H1 (cell line): ENCODE measurements at regions not wholly inside any gene's neighbourhood (a gene's known extent, or its start where the extent isn't known, plus 50 kb on each side); places are given as distances from the start of the nearest gene placed in this dataset.

ENCODE experiments used
- CTCF ChIA-PET: fragments of 300-600 bp; sonication (Branson Sonifier 250); formaldehyde crosslinking; loops from one replicate; lab custom pipeline; 2021; ENCODE audit not compliant: partially characterized antibody; lab: Charles Lee
- POLR2A ChIA-PET: fragments of 300-600 bp; sonication (Branson Sonifier 250); formaldehyde crosslinking; loops from one replicate; lab custom pipeline; 2021; ENCODE audit warnings: inconsistent platforms; ENCODE audit not compliant: partially characterized antibody; lab: Charles Lee
- DNase-seq, 2 experiments: peaks; one replicate each; pipeline versions ENCODE4 v3.0.0 to v3.0.0-alpha.2; 2010 to 2022; ENCODE audit warnings: low spot score in 2 of 2, low read depth in 1 of 2, mixed read lengths in 1 of 2
- FAIRE-seq: peaks from 2 replicates; lab custom pipeline; 2011; peaks lifted over from hg19 to GRCh38; lab: Jason Lieb, UNC
- H2AFZ ChIP-seq: 2 replicates; pipeline ENCODE4 v1.8.1; 2012; ENCODE audit warnings: low read length, inconsistent platforms
- H2AK5ac ChIP-seq: 2 replicates; pipeline ENCODE4 v1.6.1; 2013; ENCODE audit warnings: low read depth, low read length
- H2BK120ac ChIP-seq: replicated peaks from 2 replicates; pipeline ENCODE3; 2013; ENCODE audit warnings: low read depth, low read length, inconsistent platforms
- H2BK12ac ChIP-seq: 2 replicates; pipeline ENCODE4 v1.6.1; 2013; ENCODE audit warnings: low read depth, low read length
- H2BK15ac ChIP-seq: 2 replicates; pipeline ENCODE4 v1.6.1; 2013; ENCODE audit warnings: low read length
- H2BK20ac ChIP-seq: 2 replicates; pipeline ENCODE4 v1.6.1; 2013; ENCODE audit warnings: low read length
- H2BK5ac ChIP-seq: 2 replicates; pipeline ENCODE4 v1.6.1; 2013; ENCODE audit warnings: low read depth, low read length
- H3K14ac ChIP-seq: 2 replicates; pipeline ENCODE4 v1.6.1; 2013; ENCODE audit warnings: inconsistent platforms; ENCODE audit not compliant: insufficient read length
- H3K18ac ChIP-seq: 2 replicates; pipeline ENCODE4 v1.6.1; 2013; ENCODE audit warnings: low read length; ENCODE audit errors: extremely low read depth
- H3K23ac ChIP-seq: 2 replicates; pipeline ENCODE4 v1.6.1; 2013; ENCODE audit warnings: inconsistent platforms; ENCODE audit not compliant: insufficient read length
- H3K23me2 ChIP-seq: 2 replicates; pipeline ENCODE4 v1.6.1; 2013; ENCODE audit warnings: low read depth, low read length
- H3K27ac ChIP-seq: 2 replicates; pipeline ENCODE4 v1.6.1; 2011; ENCODE audit warnings: low read depth, low read length, inconsistent platforms
- H3K27me3 ChIP-seq, 4 experiments: replicated peaks in 1 of 4; 1 replicate in 1 of 4; 2 replicates in 3 of 4; pipeline versions ENCODE4 v1.6.1 to v1.8.1; 2011 to 2013; ENCODE audit warnings: low read length in 3 of 4, mild to moderate bottlenecking in 3 of 4, inconsistent platforms in 2 of 4, mixed read lengths in 2 of 4, moderate library complexity in 1 of 4; ENCODE audit not compliant: control insufficient read depth in 3 of 4, insufficient read depth in 3 of 4; ENCODE audit errors: extremely low read depth in 1 of 4
- H3K36me3 ChIP-seq, 4 experiments: 2 replicates each; pipeline versions ENCODE4 v1.6.1 to v1.8.1; 2011 to 2013; ENCODE audit warnings: mild to moderate bottlenecking in 4 of 4, low read length in 3 of 4, moderate library complexity in 2 of 4, control low read depth in 1 of 4, inconsistent platforms in 1 of 4; ENCODE audit not compliant: insufficient read depth in 4 of 4, control insufficient read depth in 2 of 4
- H3K4ac ChIP-seq: replicated peaks from 2 replicates; pipeline ENCODE3; 2013; ENCODE audit warnings: low read length, low read depth, mixed read lengths, inconsistent platforms; ENCODE audit not compliant: insufficient read length
- H3K4me1 ChIP-seq, 4 experiments: replicated peaks in 1 of 4; 1 replicate in 1 of 4; 2 replicates in 3 of 4; pipeline versions ENCODE4 v1.6.1 to v1.8.1; 2011 to 2013; ENCODE audit warnings: low read length in 3 of 4, inconsistent platforms in 2 of 4, mixed read lengths in 1 of 4; ENCODE audit not compliant: insufficient read depth in 4 of 4, control insufficient read depth in 3 of 4
- H3K4me2 ChIP-seq, 2 experiments: 2 replicates each; pipeline versions ENCODE4 v1.6.1 to v1.8.1; 2011 to 2013; ENCODE audit warnings: low read depth in 2 of 2, low read length in 2 of 2, control low read depth in 1 of 2, inconsistent platforms in 1 of 2, mild to moderate bottlenecking in 1 of 2; ENCODE audit not compliant: insufficient read depth in 1 of 2
- H3K4me3 ChIP-seq, 4 experiments: fragments of 200-600, 300-600 bp in 1 of 4; sonication (generic), shearing (Covaris generic), sonication (Bioruptor Twin) in 1 of 4; 2 replicates each; pipeline versions ENCODE4 v1.5.1 to v1.8.1; 2011 to 2016; ENCODE audit warnings: low read length in 4 of 4, low read depth in 3 of 4, control low read depth in 2 of 4, inconsistent platforms in 2 of 4, mild to moderate bottlenecking in 2 of 4, mixed read lengths in 1 of 4, moderate library complexity in 1 of 4; ENCODE audit not compliant: insufficient read depth in 2 of 4; ENCODE audit errors: extremely low read depth in 1 of 4
- H3K56ac ChIP-seq: replicated peaks from 2 replicates; pipeline ENCODE3; 2013; ENCODE audit warnings: low read depth, mild to moderate bottlenecking, mixed read lengths, low read length, inconsistent platforms; ENCODE audit not compliant: insufficient read length
- H3K79me1 ChIP-seq: 2 replicates; pipeline ENCODE4 v1.6.1; 2013; ENCODE audit warnings: low read depth, low read length, control low read depth
- H3K79me2 ChIP-seq, 2 experiments: 2 replicates each; pipeline versions ENCODE4 v1.6.1 to v1.8.1; 2012 to 2013; ENCODE audit warnings: low read length in 2 of 2, mild to moderate bottlenecking in 2 of 2, inconsistent platforms in 1 of 2; ENCODE audit not compliant: insufficient read depth in 2 of 2, control insufficient read depth in 1 of 2
- H3K9ac ChIP-seq, 4 experiments: replicated peaks in 1 of 4; 1 replicate in 1 of 4; 2 replicates in 3 of 4; pipeline versions ENCODE4 v1.6.1 to v1.8.1; 2011 to 2013; ENCODE audit warnings: low read depth in 3 of 4, low read length in 3 of 4, control low read depth in 2 of 4, mild to moderate bottlenecking in 2 of 4, moderate library complexity in 2 of 4, inconsistent platforms in 1 of 4; ENCODE audit errors: extremely low read depth in 1 of 4
- H3K9me3 ChIP-seq, 2 experiments: 2 replicates each; pipeline versions ENCODE4 v1.6.1 to v1.8.1; 2012 to 2013; ENCODE audit warnings: mild to moderate bottlenecking in 2 of 2, moderate library complexity in 2 of 2, control low read depth in 1 of 2, inconsistent platforms in 1 of 2, low read depth in 1 of 2, low read length in 1 of 2, mixed read lengths in 1 of 2; ENCODE audit not compliant: insufficient read depth in 2 of 2
- H4K20me1 ChIP-seq, 2 experiments: replicated peaks in 1 of 2; 2 replicates each; pipeline versions ENCODE3 to v1.8.1; 2011 to 2013; ENCODE audit warnings: inconsistent platforms in 2 of 2, low read length in 2 of 2, mild to moderate bottlenecking in 1 of 2; ENCODE audit not compliant: insufficient read depth in 2 of 2, control insufficient read depth in 1 of 2
- H4K5ac ChIP-seq: 2 replicates; pipeline ENCODE4 v1.6.1; 2013; ENCODE audit warnings: low read length, low read depth, mixed read lengths, inconsistent platforms; ENCODE audit not compliant: insufficient read length
- H4K8ac ChIP-seq: 2 replicates; pipeline ENCODE4 v1.8.0; 2013; ENCODE audit warnings: mild to moderate bottlenecking, moderate library complexity, low read length, inconsistent platforms; ENCODE audit not compliant: insufficient read depth; ENCODE audit errors: extremely low read depth
- H4K91ac ChIP-seq: replicated peaks from 2 replicates; pipeline ENCODE3; 2013; ENCODE audit warnings: low read length, mixed read lengths, inconsistent platforms; ENCODE audit not compliant: insufficient read length
- CBX5 ChIP-seq: fragments of 300-800, 300-1000 bp; sonication (generic); IDR thresholded peaks from 2 replicates; pipeline ENCODE4 v1.7.1; 2016; ENCODE audit warnings: antibody characterized with exemption, low read length, low read depth
- CBX8 ChIP-seq: fragments of 300-800, 300-1000 bp; sonication (generic); IDR thresholded peaks from 2 replicates; pipeline ENCODE4 v1.7.1; 2016; ENCODE audit warnings: low read depth, low read length, borderline replicate concordance
- CHD2 ChIP-seq: IDR thresholded peaks from 2 replicates; pipeline ENCODE4 v1.6.1; 2012; ENCODE audit warnings: low read length, improper control_type of control experiment
- EGR1 ChIP-seq: IDR thresholded peaks from 2 replicates; pipeline ENCODE4 v1.6.1; 2011; ENCODE audit warnings: low read depth, low read length, borderline replicate concordance
- EZH2 ChIP-seq: fragments of 200-600 bp; sonication (generic); IDR thresholded peaks from 2 replicates; pipeline ENCODE4 v1.7.1; 2012; ENCODE audit warnings: low read depth, mild to moderate bottlenecking, moderate library complexity, low read length, inconsistent platforms; ENCODE audit not compliant: severe bottlenecking
- FOSL1 ChIP-seq: IDR thresholded peaks from 2 replicates; pipeline ENCODE4 v1.6.1; 2011; ENCODE audit warnings: mild to moderate bottlenecking, low read depth, low read length, moderate library complexity; ENCODE audit not compliant: insufficient read depth
- HDAC2 ChIP-seq, 2 experiments: fragments of 300-600 bp in 1 of 2; sonication (generic) in 1 of 2; IDR thresholded peaks; 2 replicates each; pipeline ENCODE4 v1.6.1; 2011 to 2012; ENCODE audit warnings: low read depth in 2 of 2, low read length in 2 of 2, mild to moderate bottlenecking in 2 of 2, moderate library complexity in 2 of 2, borderline replicate concordance in 1 of 2, inconsistent platforms in 1 of 2
- NANOG ChIP-seq: IDR thresholded peaks from 2 replicates; pipeline ENCODE4 v1.6.1; 2011; ENCODE audit warnings: low read length, low read depth, mild to moderate bottlenecking, inconsistent platforms; ENCODE audit not compliant: insufficient read depth, poor library complexity, severe bottlenecking
- NRF1 ChIP-seq: IDR thresholded peaks from 2 replicates; pipeline ENCODE4 v1.6.1; 2011; ENCODE audit warnings: mild to moderate bottlenecking, low read depth, low read length, improper control_type of control experiment
- RNF2 ChIP-seq: fragments of 200-900, 300-1000 bp; sonication (generic); IDR thresholded peaks from 2 replicates; pipeline ENCODE4 v1.7.1; 2016; ENCODE audit warnings: borderline replicate concordance, low read depth, mild to moderate bottlenecking, antibody characterized with exemption, low read length; ENCODE audit not compliant: poor library complexity, severe bottlenecking; ENCODE audit errors: missing control alignments
- ZNF274 ChIP-seq: IDR thresholded peaks from 2 replicates; pipeline ENCODE4 v1.7.0; 2012; ENCODE audit warnings: low read length, borderline replicate concordance; ENCODE audit errors: extremely low read depth
- WGBS, 2 experiments: shearing (Covaris generic) in 1 of 2; methylation state at CpG; one replicate each; pipeline versions ENCODE4 v1.1.6 to v1.1.7; 2013 to 2015; ENCODE audit warnings: low lambda C conversion rate in 2 of 2, mixed read lengths in 2 of 2, inconsistent platforms in 1 of 2, low coverage in 1 of 2, missing lambda C conversion rate in 1 of 2; ENCODE audit not compliant: insufficient replicate concordance in 2 of 2, insufficient coverage in 1 of 2, insufficient read length in 1 of 2; ENCODE audit errors: extremely low coverage in 1 of 2, missing lambda C conversion rate in 1 of 2; 5-methylcytosine and 5-hydroxymethylcytosine counted together

GRCh38 chr1:106780806-106781569 lies 275.5 kb upstream of the PRMT6 start:
- Histone ChIP-seq H3K14ac (no peak overlapping the region), H3K4ac (no peak overlapping the region), H3K4me1 (no peaks in the 10 kb centered on the region), H3K9me3 (no peaks in the 10 kb centered on the region; a peak in 1 of 4 replicates), H3K79me2 (no peaks in the 10 kb centered on the region), H3K23ac (no peak overlapping the region), H3K4me2 (no peak overlapping the region), H2AFZ (no peak overlapping the region), H4K20me1 (no peaks in the 10 kb centered on the region), H2BK20ac (no peak overlapping the region), H3K9ac (no peak overlapping the region), H2BK120ac (no peak overlapping the region), H2BK5ac (no peak overlapping the region), H2BK12ac (no peak overlapping the region), H3K27me3 (no peaks in the 10 kb centered on the region), H3K36me3 (no peaks in the 10 kb centered on the region), H3K79me1 (no peaks in the 10 kb centered on the region), H3K18ac (no peak overlapping the region), H2AK5ac (no peak overlapping the region), H3K4me3 (no peak overlapping the region), H3K56ac (no peak overlapping the region), H3K27ac (no peak overlapping the region), H4K5ac (no peak overlapping the region), H4K91ac (no peak overlapping the region), H2BK15ac (no peak overlapping the region), H4K8ac (no peak overlapping the region), H3K23me2 (no peaks in the 10 kb centered on the region)
- DNase-seq (no peak), FAIRE-seq (no peak)
- WGBS, 2 experiments = 100% methylated on average over 1 of the region's 1 CpG; no CpG with 5 or more reads in 1 of the 2 experiments
- ChIA-PET POLR2A (no interaction called here), CTCF (no interaction called here)
- no peak for TF ChIP-seq CBX5
- TF ChIP-seq HDAC2 (IDR thresholded peaks at IDR 0.05; ENCODE audit: borderline replicate concordance in 1 of 2, low read depth in 2 of 2, low read length in 2 of 2) = no peak
- TF ChIP-seq ZNF274 = no peak
- no peak for TF ChIP-seq EGR1
- TF ChIP-seq NRF1 = no peak
- TF ChIP-seq CHD2 = no peak
- no peak for TF ChIP-seq RNF2
- TF ChIP-seq NANOG = no peak
- no peak for TF ChIP-seq CBX8
- no peak for TF ChIP-seq EZH2
- no peak for TF ChIP-seq FOSL1
